NCI-H146 treated with DMSO at 0.1 percent for 48 hours (cell line): ENCODE measurements at regions not wholly inside any gene's neighbourhood (a gene's known extent, or its start where the extent isn't known, plus 50 kb on each side); places are given as distances from the start of the nearest gene placed in this dataset.
"Not testable (repeated sequence)": the region's sequence is repeated elsewhere in the genome, so short reads cannot be mapped to it uniquely, and the experiment has no call there.

Source experiments
- DNase-seq: peaks from one replicate; lab custom pipeline; 2025; ENCODE audit not compliant: unreplicated experiment; lab: John Stamatoyannopoulos, UW

DNA sequence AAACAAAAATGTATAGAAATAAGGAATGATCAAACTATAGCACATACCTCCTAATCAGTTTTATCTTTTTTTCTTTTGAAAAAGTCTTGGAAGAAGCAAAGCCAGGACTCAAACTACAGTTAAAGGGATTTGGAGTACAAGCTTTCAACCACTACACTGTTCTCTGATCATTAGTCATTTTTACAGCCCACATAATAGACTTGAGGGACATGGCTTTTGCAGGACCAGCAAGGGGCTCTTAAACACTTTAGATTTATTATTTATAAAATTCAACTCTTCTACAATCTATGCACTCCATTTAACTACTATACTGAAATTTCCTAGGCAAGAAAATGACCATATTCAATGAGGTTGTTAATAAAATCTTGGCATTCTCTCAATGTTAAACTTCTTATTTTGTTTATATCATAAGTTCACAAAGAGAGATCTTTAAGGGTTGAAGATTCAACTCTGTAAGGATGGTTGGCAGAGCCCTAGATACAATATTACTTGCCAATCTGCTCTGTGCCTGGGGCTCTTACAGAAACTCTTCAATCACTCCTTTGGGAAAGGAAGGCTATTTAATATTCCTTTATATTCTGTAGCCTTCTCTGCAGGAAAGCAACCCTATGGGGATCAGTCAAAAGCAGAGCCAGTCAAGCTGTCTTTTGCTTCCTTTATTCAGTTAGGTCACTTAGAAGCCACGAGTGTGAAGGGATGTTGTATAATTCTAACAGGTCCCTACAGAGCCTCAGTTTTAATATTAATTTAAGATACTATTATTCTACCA is 557.7 kb upstream of the SGO1 start:
- no peak for DNase-seq

DNA sequence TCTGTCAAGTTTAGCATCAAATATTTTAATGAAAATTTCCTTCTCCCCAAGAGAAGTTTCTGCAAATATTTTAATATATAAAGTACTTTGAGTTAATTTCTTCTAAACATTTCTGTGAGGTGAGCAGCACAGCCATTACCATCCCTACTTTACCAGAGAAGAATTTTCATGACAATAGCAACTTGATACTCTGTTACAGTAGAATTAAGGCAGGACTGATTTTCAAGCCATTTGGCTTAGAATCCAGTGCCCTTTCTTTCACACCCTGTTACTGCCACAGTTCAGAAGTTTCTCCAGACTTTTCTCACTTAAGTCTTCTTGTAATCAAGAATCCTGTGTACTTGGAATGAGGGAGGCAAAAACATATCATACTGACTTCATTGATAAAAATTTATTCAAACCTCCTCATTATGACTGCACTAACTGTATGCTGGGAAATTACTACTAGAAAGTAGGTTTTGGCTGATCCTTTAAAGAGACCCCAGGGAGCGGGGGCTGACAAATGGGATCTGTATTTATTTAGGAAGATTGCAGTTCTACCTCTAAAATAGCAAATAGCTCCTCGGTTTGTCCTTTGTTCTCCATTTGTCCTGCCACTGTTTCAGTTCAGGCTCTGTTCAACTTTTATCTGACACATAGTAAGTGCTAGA is 557.0 kb upstream of the SGO1 start:
- no peak for DNase-seq

DNA sequence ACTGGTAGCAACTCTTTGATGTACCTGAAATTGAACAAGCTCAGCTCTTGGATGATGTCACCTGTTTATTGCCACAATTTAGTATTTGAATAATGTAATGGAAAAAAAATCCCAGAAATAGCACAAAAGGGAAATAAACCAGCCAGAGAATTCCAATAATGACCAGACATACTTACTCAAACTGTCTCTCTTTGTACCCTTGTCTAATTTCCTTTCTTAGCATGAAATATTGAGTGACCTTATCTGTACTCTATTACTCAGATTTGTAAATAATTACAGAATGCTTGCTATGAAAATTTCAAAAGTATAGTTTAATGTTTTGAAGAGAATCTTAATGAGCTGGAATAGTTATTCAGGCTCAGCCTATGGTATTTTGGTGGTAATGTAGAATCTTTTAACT is 555.4 kb upstream of the SGO1 start:
- no peak for DNase-seq

DNA sequence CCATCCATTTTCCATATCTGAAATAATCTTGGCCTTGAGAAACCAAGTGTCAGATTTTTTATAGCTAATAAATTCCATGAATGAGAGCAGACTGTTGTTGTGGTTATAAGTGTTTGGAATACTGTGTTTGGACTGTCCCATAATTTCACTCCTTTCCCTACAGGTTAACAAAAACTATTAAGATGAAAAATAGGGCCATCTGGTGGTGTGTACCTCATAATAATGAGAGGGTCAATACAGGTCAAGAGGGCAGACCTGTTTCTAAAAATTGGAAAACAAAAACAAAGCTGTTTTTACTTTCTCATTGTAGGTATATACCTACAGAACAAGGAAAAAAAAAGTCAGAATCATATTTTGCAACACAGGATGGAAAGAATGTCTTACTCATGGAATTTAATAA is 553.8 kb upstream of the SGO1 start:
- no peak for DNase-seq

DNA sequence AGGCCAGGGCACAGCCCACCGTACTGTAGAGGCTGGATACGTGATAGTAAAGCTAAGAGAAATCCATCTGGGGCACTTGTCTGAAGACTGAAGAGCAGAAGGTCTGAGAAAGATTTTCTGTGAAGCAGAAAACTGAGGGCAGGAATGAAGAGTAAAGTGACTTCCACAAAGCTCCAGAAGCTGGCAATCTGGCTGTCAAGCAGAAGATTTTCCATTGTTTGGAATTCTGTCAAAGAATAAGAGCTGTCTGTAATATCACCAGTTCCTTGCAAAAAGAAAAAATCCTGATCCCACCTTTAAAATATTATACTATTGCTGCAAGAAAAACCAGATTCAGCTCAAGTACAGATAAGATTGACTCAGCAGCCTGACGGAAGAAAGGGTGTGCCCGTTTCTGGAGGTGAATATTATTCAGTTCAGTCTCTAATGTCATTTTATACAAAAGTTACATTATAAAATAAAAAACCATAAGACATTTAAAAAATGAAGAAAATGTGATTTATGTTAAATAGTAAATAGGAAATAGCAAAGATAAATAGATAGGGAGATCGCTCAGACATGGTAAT is 550.4 kb upstream of the SGO1 start:
- DNase-seq, result no peak

- no peak for DNase-seq
These were observed 543.2 kb upstream of the SGO1 start for GRCh38 chr3:20729185-20729584.

- DNase-seq, result no peak
These were observed 540.8 kb upstream of the SGO1 start for GRCh38 chr3:20726786-20727185.

GRCh38 chr3:20724241-20724640 is 538.2 kb upstream of the SGO1 start:
- DNase-seq, result no peak

GRCh38 chr3:20716425-20716824 is 530.4 kb upstream of the SGO1 start:
- not testable (repeated sequence) for DNase-seq

- DNase-seq, result no peak
These were observed 515.6 kb upstream of the SGO1 start for GRCh38 chr3:20701641-20702040.

DNA sequence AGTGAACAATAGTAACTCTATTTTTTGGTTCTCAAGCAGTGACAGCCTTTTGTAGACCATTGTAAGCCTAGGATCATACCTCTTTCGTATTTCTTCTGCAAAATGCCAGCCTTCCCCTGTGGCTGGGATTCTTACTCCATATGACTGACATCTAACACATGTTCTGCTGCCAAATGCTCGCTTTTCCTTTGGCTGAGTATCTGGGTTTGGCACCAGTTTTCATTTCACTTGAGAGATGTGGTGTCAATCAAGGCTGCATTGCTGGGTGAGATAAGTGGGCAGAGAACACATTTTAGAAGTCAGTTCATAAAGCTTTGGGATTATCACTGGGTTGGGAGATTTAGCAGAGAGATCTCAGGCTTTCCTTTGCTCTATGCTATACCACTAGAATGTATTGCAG is 514.7 kb upstream of the SGO1 start:
- DNase-seq, result no peak

- no peak for DNase-seq
These were observed 512.9 kb upstream of the SGO1 start for GRCh38 chr3:20698896-20699295.

GRCh38 chr3:20696388-20697150 is 510.6 kb upstream of the SGO1 start:
- DNase-seq, result no peak

GRCh38 chr3:20692675-20693074 is 506.7 kb upstream of the SGO1 start:
- no peak for DNase-seq

- no peak for DNase-seq
These were observed 497.9 kb upstream of the SGO1 start for GRCh38 chr3:20683910-20684309.

- DNase-seq, result no peak
These were observed 496.6 kb upstream of the SGO1 start for GRCh38 chr3:20682573-20682972.

GRCh38 chr3:20680990-20681628 is 495.1 kb upstream of the SGO1 start:
- DNase-seq, result no peak

DNA sequence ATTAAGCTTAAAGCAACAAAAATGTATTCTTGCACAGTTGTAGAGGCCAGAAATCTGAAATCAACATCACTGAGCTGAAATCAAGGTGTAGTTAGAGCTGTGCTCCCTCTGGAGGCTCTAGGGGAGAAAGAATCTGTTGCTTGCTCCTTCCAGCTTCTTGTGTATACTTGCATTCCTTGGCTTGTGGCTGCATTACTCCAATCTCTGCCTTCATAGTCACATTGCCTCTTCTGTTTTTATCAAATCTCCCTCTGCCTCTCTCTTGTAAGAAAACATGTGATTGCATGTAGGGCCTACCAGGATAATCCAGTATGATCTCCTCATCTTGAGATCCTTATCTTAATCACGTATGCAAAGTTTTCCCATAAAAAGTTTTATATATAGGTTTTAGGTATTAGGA is 487.9 kb upstream of the SGO1 start:
- DNase-seq, result no peak

- DNase-seq, result no peak
These were observed 483.7 kb upstream of the SGO1 start for GRCh38 chr3:20669675-20670074.

DNA sequence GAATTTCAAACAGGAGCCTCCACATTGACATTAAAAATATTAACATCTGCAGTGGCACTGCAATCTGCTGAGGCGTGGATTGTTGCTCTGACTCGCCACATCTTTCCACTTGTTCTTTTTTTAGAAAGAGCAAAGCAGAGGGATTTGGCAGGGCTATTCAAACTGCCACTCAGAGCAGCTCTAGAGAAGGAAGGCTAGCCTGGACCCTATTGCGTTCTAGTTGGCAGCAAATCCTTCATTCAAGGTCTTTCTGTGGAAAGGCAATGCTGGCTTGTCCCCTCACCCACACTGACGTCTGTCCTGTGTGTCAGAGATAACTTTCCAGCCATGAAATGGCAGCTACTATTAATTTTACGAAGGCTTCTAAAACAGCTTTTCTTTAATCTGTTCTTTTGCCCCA is 483.2 kb upstream of the SGO1 start:
- no peak for DNase-seq

DNA sequence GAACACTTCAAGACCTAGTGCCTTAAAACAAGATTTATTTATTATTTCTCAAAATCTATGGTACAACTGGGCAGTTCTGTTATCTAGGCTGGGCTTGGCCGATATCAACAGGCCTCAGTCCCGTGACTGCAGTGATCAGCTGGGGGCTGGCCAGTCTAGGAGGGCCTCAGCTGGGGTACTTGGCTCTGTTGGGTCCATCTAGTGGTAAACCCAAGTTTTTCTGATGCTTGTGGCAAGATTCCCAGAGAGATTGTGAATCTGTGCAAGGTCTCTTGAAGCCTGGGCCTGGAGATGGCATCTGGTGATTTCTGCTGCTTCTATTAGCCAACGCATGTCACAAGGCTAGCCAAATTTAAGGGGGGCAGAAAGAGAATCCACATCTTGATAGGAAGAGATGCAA is 482.4 kb upstream of the SGO1 start:
- DNase-seq, result no peak
